ENCODE measurements at regions not wholly inside any gene's neighbourhood (a gene's known extent, or its start where the extent isn't known, plus 50 kb on each side); places are given as distances from the start of the nearest gene placed in this dataset.

DNA sequence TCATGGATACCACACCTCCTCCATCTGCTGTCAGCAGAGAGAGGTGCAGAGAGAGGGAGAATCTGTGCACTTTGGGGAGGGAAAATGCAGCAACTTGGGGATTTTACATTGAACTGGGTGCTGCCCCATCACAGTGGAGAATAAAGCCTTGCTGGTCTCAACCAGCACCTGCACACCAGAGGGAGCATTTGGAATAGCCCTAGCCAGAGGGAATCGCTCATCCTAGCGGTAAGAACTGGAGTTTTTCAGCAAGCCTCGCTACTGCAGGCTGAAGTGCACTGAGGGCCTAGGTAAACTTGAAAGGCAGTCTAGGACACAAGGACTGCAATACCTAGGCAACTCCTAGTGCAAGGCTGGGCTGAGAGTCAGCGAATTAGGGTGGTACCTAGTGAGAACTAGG is 148.7 kb downstream of the KDR start:
- no peak overlapping the region for H3K23ac ChIP-seq (ENCODE audit: low read depth, low read length)
- DNase-seq (no peak), ATAC-seq (ENCODE audit: low read depth) (no peak)
- no peaks in the 10 kb centered on the region for H3K9me3 ChIP-seq (ENCODE audit: control insufficient read depth, insufficient read depth, low read length)
- no peak overlapping the region for H4K91ac ChIP-seq (ENCODE audit: insufficient read depth, low read depth, low read length)
- no peak overlapping the region for H3K14ac ChIP-seq (replicated peaks; ENCODE audit: low read depth, low read length)
- H4K20me1 ChIP-seq (ENCODE audit: insufficient read depth, low read length) = no peaks in the 10 kb centered on the region
- POLR2A ChIA-PET (ENCODE audit: unreplicated experiment) = no interaction called here
- dilution Hi-C loops (cut with HindIII; ENCODE audit: low sequenced_read_pairs, unreplicated experiment) = no loop called here
- no peak overlapping the region for H3K4ac ChIP-seq (ENCODE audit: low read depth, low read length)
- no peak overlapping the region for H2AK9ac ChIP-seq (replicated peaks; ENCODE audit: low read depth, low read length, poor library complexity)
- H2AFZ ChIP-seq (replicated peaks; ENCODE audit: low read length, poor library complexity) = no peak overlapping the region
- H4K5ac ChIP-seq (ENCODE audit: low read depth, low read length) = no peak overlapping the region
- no peaks in the 10 kb centered on the region for H3K36me3 ChIP-seq (ENCODE audit: control insufficient read depth, insufficient read depth, low read length)
- no peak overlapping the region for H3K18ac ChIP-seq (ENCODE audit: low read depth, low read length)
- no peak overlapping the region for H3K4me2 ChIP-seq (ENCODE audit: low read depth, low read length)
- H2BK120ac ChIP-seq (ENCODE audit: low read depth, low read length) = no peak overlapping the region
- no peaks in the 10 kb centered on the region for H3K79me1 ChIP-seq (ENCODE audit: low read depth in 1 of 2, low read length in 2 of 2)
- H3K27ac ChIP-seq (ENCODE audit: insufficient read depth, low read length) = no peak overlapping the region
- H2AK5ac ChIP-seq (ENCODE audit: low read depth, low read length) = no peak overlapping the region
- intact Hi-C loops (cut with micrococcal nuclease) = no loop called here
- BruUV-seq (replicated peaks) = no TSS peak
- in situ Hi-C loops (cut with MboI; ENCODE audit: low sequenced_read_pairs) = no loop called here
- no peak overlapping the region for H2BK15ac ChIP-seq (ENCODE audit: low read depth, low read length)
- H4K8ac ChIP-seq (ENCODE audit: low read depth in 2 of 2, low read length in 2 of 2) = no peak overlapping the region
- H2BK20ac ChIP-seq (ENCODE audit: low read depth, low read length) = no peak overlapping the region
- H3K4me3 ChIP-seq (ENCODE audit: insufficient read depth, low read depth, low read length) = no peak overlapping the region
- no peaks in the 10 kb centered on the region for H3K4me1 ChIP-seq (ENCODE audit: control insufficient read depth, insufficient read depth, low read length)
- TF ChIP-seq MAZ (IDR thresholded peaks at IDR 0.05; ENCODE audit: borderline replicate concordance, low read depth, low read length) (no peak), CHD1 (IDR thresholded peaks at IDR 0.05; ENCODE audit: low read depth, low read length) (no peak), FOS (IDR thresholded peaks at IDR 0.05; ENCODE audit: low read depth, low read length) (no peak), RFX5 (IDR thresholded peaks at IDR 0.05; ENCODE audit: low read depth, low read length) (no peak), CEBPB (IDR thresholded peaks at IDR 0.05; ENCODE audit: low read depth, low read length) (no peak), MXI1 (IDR thresholded peaks at IDR 0.05; ENCODE audit: borderline replicate concordance, low read depth, low read length) (no peak), RAD21 (IDR thresholded peaks at IDR 0.05; ENCODE audit: low read length) (no peak), NFE2L2 (IDR thresholded peaks at IDR 0.05; ENCODE audit: low read depth, low read length) (no peak), MAFK (IDR thresholded peaks at IDR 0.05; ENCODE audit: low read depth, low read length) (no peak), BHLHE40 (IDR thresholded peaks at IDR 0.05; ENCODE audit: low read depth, low read length) (no peak), SMC3 (IDR thresholded peaks at IDR 0.05; ENCODE audit: low read depth, low read length) (no peak), RCOR1 (IDR thresholded peaks at IDR 0.05; ENCODE audit: insufficient replicate concordance, low read length) (no peak), POLR2A (IDR thresholded peaks at IDR 0.05; ENCODE audit: low read depth, low read length) (no peak)
- TF ChIP-seq, protein P1, sequence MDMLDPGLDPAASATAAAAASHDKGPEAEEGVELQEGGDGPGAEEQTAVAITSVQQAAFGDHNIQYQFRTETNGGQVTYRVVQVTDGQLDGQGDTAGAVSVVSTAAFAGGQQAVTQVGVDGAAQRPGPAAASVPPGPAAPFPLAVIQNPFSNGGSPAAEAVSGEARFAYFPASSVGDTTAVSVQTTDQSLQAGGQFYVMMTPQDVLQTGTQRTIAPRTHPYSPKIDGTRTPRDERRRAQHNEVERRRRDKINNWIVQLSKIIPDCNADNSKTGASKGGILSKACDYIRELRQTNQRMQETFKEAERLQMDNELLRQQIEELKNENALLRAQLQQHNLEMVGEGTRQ (IDR thresholded peaks at IDR 0.05; ENCODE audit: low read depth, low read length) = no peak
- TF ChIP-seq, protein P2, sequence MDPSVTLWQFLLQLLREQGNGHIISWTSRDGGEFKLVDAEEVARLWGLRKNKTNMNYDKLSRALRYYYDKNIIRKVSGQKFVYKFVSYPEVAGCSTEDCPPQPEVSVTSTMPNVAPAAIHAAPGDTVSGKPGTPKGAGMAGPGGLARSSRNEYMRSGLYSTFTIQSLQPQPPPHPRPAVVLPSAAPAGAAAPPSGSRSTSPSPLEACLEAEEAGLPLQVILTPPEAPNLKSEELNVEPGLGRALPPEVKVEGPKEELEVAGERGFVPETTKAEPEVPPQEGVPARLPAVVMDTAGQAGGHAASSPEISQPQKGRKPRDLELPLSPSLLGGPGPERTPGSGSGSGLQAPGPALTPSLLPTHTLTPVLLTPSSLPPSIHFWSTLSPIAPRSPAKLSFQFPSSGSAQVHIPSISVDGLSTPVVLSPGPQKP (IDR thresholded peaks at IDR 0.05; ENCODE audit: borderline replicate concordance, low read depth, low read length) = no peak
- TF ChIP-seq, protein P3, sequence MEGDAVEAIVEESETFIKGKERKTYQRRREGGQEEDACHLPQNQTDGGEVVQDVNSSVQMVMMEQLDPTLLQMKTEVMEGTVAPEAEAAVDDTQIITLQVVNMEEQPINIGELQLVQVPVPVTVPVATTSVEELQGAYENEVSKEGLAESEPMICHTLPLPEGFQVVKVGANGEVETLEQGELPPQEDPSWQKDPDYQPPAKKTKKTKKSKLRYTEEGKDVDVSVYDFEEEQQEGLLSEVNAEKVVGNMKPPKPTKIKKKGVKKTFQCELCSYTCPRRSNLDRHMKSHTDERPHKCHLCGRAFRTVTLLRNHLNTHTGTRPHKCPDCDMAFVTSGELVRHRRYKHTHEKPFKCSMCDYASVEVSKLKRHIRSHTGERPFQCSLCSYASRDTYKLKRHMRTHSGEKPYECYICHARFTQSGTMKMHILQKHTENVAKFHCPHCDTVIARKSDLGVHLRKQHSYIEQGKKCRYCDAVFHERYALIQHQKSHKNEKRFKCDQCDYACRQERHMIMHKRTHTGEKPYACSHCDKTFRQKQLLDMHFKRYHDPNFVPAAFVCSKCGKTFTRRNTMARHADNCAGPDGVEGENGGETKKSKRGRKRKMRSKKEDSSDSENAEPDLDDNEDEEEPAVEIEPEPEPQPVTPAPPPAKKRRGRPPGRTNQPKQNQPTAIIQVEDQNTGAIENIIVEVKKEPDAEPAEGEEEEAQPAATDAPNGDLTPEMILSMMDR (conservative IDR thresholded peaks at IDR 0.05; ENCODE audit: low read depth, low read length) = no peak
- CTCF ChIA-PET = no interaction called here
- 60% methylated on average over 2 of the region's 4 CpGs; no CpG with 5 or more reads in 1 of the 2 experiments for WGBS, 2 experiments (ENCODE audit: extremely low coverage in 2 of 2, insufficient read length in 1 of 2)
- H3K9me1 ChIP-seq (ENCODE audit: insufficient read depth, low read length) = no peaks in the 10 kb centered on the region
- H3K9ac ChIP-seq (ENCODE audit: low read depth, low read length) = no peak overlapping the region
- peaks cover 16% of the 10 kb centered on the region for H3K27me3 ChIP-seq (ENCODE audit: control insufficient read depth, insufficient read depth, low read length)
- no peak overlapping the region for H2BK5ac ChIP-seq (ENCODE audit: low read depth, low read length, poor library complexity, severe bottlenecking)
- H3K56ac ChIP-seq (ENCODE audit: extremely low read depth, insufficient read depth, low read length) = no peak overlapping the region

Measured in IMR-90 (cell line).